ENCODE measurements at regions not wholly inside any gene's neighbourhood (a gene's known extent, or its start where the extent isn't known, plus 50 kb on each side); places are given as distances from the start of the nearest gene placed in this dataset.

DNA sequence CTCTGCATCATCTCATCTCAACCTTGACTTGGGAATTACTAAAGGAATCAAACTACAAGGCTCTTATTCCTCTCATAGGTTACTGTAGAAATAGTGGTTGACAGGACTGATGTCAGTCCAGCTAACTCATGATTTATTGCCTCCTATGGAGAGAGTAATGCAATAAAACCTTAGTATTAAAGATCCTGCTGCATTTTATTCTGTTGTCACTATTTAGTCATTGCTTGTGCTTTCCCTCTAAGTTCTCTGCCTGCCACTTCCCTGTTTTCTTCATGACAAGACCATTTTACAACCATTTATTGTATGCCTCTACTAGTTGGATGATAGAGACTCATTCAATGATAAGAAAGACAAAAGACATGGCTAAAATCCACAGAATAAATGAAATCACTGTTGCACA lies 134.1 kb upstream of the GRM7 start:
- TF ChIP-seq, protein P1, sequence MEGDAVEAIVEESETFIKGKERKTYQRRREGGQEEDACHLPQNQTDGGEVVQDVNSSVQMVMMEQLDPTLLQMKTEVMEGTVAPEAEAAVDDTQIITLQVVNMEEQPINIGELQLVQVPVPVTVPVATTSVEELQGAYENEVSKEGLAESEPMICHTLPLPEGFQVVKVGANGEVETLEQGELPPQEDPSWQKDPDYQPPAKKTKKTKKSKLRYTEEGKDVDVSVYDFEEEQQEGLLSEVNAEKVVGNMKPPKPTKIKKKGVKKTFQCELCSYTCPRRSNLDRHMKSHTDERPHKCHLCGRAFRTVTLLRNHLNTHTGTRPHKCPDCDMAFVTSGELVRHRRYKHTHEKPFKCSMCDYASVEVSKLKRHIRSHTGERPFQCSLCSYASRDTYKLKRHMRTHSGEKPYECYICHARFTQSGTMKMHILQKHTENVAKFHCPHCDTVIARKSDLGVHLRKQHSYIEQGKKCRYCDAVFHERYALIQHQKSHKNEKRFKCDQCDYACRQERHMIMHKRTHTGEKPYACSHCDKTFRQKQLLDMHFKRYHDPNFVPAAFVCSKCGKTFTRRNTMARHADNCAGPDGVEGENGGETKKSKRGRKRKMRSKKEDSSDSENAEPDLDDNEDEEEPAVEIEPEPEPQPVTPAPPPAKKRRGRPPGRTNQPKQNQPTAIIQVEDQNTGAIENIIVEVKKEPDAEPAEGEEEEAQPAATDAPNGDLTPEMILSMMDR (IDR thresholded peaks at IDR 0.05), result no peak
- TF ChIP-seq POLR2A (IDR thresholded peaks at IDR 0.05), result no peak
- no peak for TF ChIP-seq POLR2AphosphoS5 (IDR thresholded peaks at IDR 0.05)
